A549 (cell line): ENCODE measurements at regions not wholly inside any gene's neighbourhood (a gene's known extent, or its start where the extent isn't known, plus 50 kb on each side); places are given as distances from the start of the nearest gene placed in this dataset.

Experiments
- ATAC-seq, 2 experiments: fragments of 200-7000 bp in 1 of 2; fragments of >200 bp in 1 of 2; cut with Nextera tagmentation in 1 of 2; cut with Tn5 transposase in 1 of 2; 3 replicates each; pipeline versions ENCODE4 v1.8.0 to v1.9.1; 2018 to 2020; ENCODE audit warnings: mild to moderate bottlenecking in 1 of 2, moderate library complexity in 1 of 2
- CTCF ChIA-PET: fragments of 300-600 bp; sonication (Branson Sonifier 250); formaldehyde crosslinking; extraction: SDS; loops from one replicate; lab custom pipeline; 2021; ENCODE audit warnings: antibody characterized with exemption, inconsistent platforms; lab: Yijun Ruan, JAX
- POLR2A ChIA-PET: fragments of 350-600 bp; formaldehyde crosslinking; extraction: SDS; loops from one replicate; lab custom pipeline; 2021; ENCODE audit warnings: antibody characterized with exemption, inconsistent platforms; lab: Yijun Ruan, JAX
- DNase-seq, 2 experiments: peaks; one replicate each; pipeline versions ENCODE4 v3.0.0 to v3.0.0-alpha.2; 2011 to 2016; ENCODE audit warnings: low read depth in 1 of 2, low spot score in 1 of 2
- FAIRE-seq: peaks from 2 replicates; lab custom pipeline; 2011; peaks lifted over from hg19 to GRCh38; lab: Jason Lieb, UNC
- H3K27ac ChIP-seq, 2 experiments: fragments of >200 bp; sonication (Bioruptor Twin); formaldehyde crosslinking; 3 replicates each; pipeline ENCODE4 v1.5.1; 2016 to 2017
- H3K4me1 ChIP-seq: fragments of >200 bp; sonication (Bioruptor Twin); formaldehyde crosslinking; 3 replicates; pipeline ENCODE4 v1.6.1; 2016
- H3K4me2 ChIP-seq: fragments of >200 bp; sonication (Bioruptor Twin); formaldehyde crosslinking; 3 replicates; pipeline ENCODE4 v1.6.1; 2016
- H3K4me3 ChIP-seq: fragments of >200 bp; sonication (Bioruptor Twin); formaldehyde crosslinking; 3 replicates; pipeline ENCODE4 v1.5.1; 2016
- H3K9me3 ChIP-seq: fragments of >200 bp; sonication (Bioruptor Twin); formaldehyde crosslinking; 3 replicates; pipeline ENCODE4 v1.6.1; 2016
- CHD2 ChIP-seq: fragments of 150-350 bp; IDR thresholded peaks from 2 replicates; pipeline ENCODE4 v1.6.1; 2014; ENCODE audit warnings: low read length; ENCODE audit not compliant: partially characterized antibody
- EP300 ChIP-seq, 2 experiments: fragments of >200 bp; sonication (Bioruptor Twin); formaldehyde crosslinking; IDR thresholded peaks; 2 replicates in 1 of 2; 3 replicates in 1 of 2; pipeline ENCODE4 v1.6.1; 2016 to 2017
- FOSL2 ChIP-seq, 2 experiments: fragments of 450-650 bp in 1 of 2; fragments of >200 bp in 1 of 2; sonication (Bioruptor Twin) in 1 of 2; formaldehyde crosslinking; IDR thresholded peaks; 2 replicates each; pipeline versions ENCODE4 v1.5.0 to v1.6.1; 2016 to 2020; ENCODE audit warnings: mild to moderate bottlenecking in 1 of 2, moderate library complexity in 1 of 2
- FOXS1 ChIP-seq: fragments of 250-450 bp; sonication (Bioruptor Pico); IDR thresholded peaks from 2 replicates; pipeline ENCODE4 v1.5.0; 2020; ENCODE audit warnings: mild to moderate bottlenecking, moderate library complexity
- HDAC2 ChIP-seq: fragments of 200-600 bp; sonication (generic); IDR thresholded peaks from 2 replicates; pipeline ENCODE4 v1.6.1; 2016
- HOXB13 ChIP-seq: fragments of 250-450 bp; sonication (Bioruptor Pico); IDR thresholded peaks from 2 replicates; pipeline ENCODE4 v1.5.0; 2020; ENCODE audit warnings: low read depth, mild to moderate bottlenecking, moderate library complexity
- HOXB5 ChIP-seq: fragments of 250-450 bp; sonication (Bioruptor Pico); IDR thresholded peaks from 2 replicates; pipeline ENCODE4 v1.5.0; 2020; ENCODE audit warnings: mild to moderate bottlenecking, moderate library complexity
- JUNB ChIP-seq: fragments of >200 bp; sonication (Bioruptor Twin); formaldehyde crosslinking; IDR thresholded peaks from 2 replicates; pipeline ENCODE4 v1.6.1; 2016
- MAFK ChIP-seq: fragments of 450-650 bp; IDR thresholded peaks from 2 replicates; pipeline ENCODE4 v1.6.1; 2014; ENCODE audit not compliant: partially characterized antibody
- MYC ChIP-seq: IDR thresholded peaks from 2 replicates; pipeline ENCODE4 v1.6.1; 2012; ENCODE audit warnings: mild to moderate bottlenecking, inconsistent platforms, low read length, improper control_type of control experiment, borderline replicate concordance
- NFE2L2 ChIP-seq: fragments of 150-350 bp; conservative IDR thresholded peaks from 2 replicates; pipeline ENCODE4 v1.6.1; 2014; ENCODE audit warnings: low read length
- RAD21 ChIP-seq, 2 experiments: fragments of >200 bp in 1 of 2; sonication (Bioruptor Twin) in 1 of 2; formaldehyde crosslinking in 1 of 2; IDR thresholded peaks in 1 of 2; conservative IDR thresholded peaks in 1 of 2; 2 replicates in 1 of 2; 3 replicates in 1 of 2; pipeline ENCODE4 v1.6.1; 2012 to 2018; ENCODE audit warnings: inconsistent platforms in 1 of 2
- RFX5 ChIP-seq: fragments of 450-650 bp; IDR thresholded peaks from 2 replicates; pipeline ENCODE4 v1.7.1; 2014; ENCODE audit warnings: antibody characterized with exemption, mild to moderate bottlenecking, moderate library complexity
- RNF2 ChIP-seq: fragments of 200-600 bp; sonication (generic); IDR thresholded peaks from 2 replicates; pipeline ENCODE4 v1.6.1; 2016; ENCODE audit warnings: low read depth, mild to moderate bottlenecking, antibody characterized with exemption, moderate library complexity, borderline replicate concordance
- SMC3 ChIP-seq: fragments of >200 bp; sonication (Bioruptor Twin); formaldehyde crosslinking; IDR thresholded peaks from 3 replicates; pipeline ENCODE4 v1.6.1; 2018; ENCODE audit warnings: inconsistent platforms
- TFCP2L1 ChIP-seq: fragments of 250-450 bp; sonication (Bioruptor Pico); IDR thresholded peaks from 2 replicates; pipeline ENCODE4 v1.5.0; 2021; ENCODE audit warnings: mild to moderate bottlenecking
- TP53 ChIP-seq: fragments of 250-450 bp; sonication (Bioruptor Pico); IDR thresholded peaks from 2 replicates; pipeline ENCODE4 v1.5.0; 2021; ENCODE audit warnings: mild to moderate bottlenecking, moderate library complexity
- ZFP36 ChIP-seq: fragments of 450-650 bp; IDR thresholded peaks from 2 replicates; pipeline ENCODE4 v1.6.1; 2014; ENCODE audit warnings: borderline replicate concordance; ENCODE audit not compliant: partially characterized antibody
- WGBS: methylation state at CpG from one replicate; pipeline ENCODE4 v1.1.6; 2017; ENCODE audit errors: missing lambda C conversion rate; 5-methylcytosine and 5-hydroxymethylcytosine counted together
- TF ChIP-seq, protein P1 (sequence below): fragments of >200 bp; sonication (Bioruptor Twin); formaldehyde crosslinking; IDR thresholded peaks from 3 replicates; pipeline ENCODE4 v1.5.1; 2016
- TF ChIP-seq, protein P2 (sequence below): fragments of >200 bp; sonication (Bioruptor Twin); formaldehyde crosslinking; IDR thresholded peaks from 2 replicates; pipeline ENCODE4 v1.6.1; 2016
- TF ChIP-seq, protein P3 (sequence below): IDR thresholded peaks from 2 replicates; pipeline ENCODE4 v1.6.1; 2012
- TF ChIP-seq, protein P4 (sequence below): fragments of >200 bp; sonication (Bioruptor Twin); formaldehyde crosslinking; IDR thresholded peaks from 3 replicates; pipeline ENCODE4 v1.6.1; 2016
- TF ChIP-seq, protein P5 (sequence below): fragments of 150-350 bp; IDR thresholded peaks from 2 replicates; pipeline ENCODE4 v1.6.1; 2014; ENCODE audit warnings: low read depth, mild to moderate bottlenecking, low read length

DNA sequence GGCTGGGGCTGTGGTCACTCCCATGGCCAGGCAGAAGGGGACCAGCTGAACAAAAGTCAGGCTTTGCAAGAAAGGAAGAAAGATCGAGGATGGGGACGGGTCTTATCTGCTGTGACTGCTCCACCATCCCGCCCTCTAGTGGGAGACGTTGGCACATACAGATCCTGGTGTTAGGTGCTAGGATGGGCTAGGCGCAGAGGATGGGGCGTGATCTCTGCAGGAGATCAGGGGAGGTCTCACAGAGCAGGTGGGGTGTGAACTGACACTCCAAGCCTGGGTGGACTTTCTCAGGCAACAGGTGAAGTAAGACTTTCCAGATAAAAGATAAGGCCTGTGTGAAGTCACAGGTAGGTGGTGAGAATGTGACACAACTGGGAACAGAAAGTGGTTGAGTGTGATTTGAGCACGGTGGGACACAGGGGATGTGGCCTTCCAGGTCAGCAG is 141.9 kb upstream of the SMAD3 start:
- Histone ChIP-seq H3K9me3 (peaks cover 14% of the 10 kb centered on the region), H3K4me2 (no peak overlapping the region), H3K4me3 (no peak overlapping the region), H3K27ac (peak overlapping the region in 1 of 2 experiments; percentile 31; a peak in 2 of 6 replicates), H3K4me1 (peaks cover 16% of the 10 kb centered on the region)
- POLR2A ChIA-PET, result no interaction called here
- peak; percentile 64 to 87; a peak in 3 of 6 replicates for ATAC-seq
- TF ChIP-seq JUNB, result no peak
- no peak for TF ChIP-seq EP300 (IDR thresholded peaks at IDR 0.05)
- peak; percentile 41 for TF ChIP-seq SMC3
- peak; percentile 28 to 58; a peak in 4 of 5 replicates for TF ChIP-seq RAD21 (conservative IDR thresholded peaks at IDR 0.05 in 1 of 2, IDR thresholded peaks at IDR 0.05 in 1 of 2)
- TF ChIP-seq, protein P1, sequence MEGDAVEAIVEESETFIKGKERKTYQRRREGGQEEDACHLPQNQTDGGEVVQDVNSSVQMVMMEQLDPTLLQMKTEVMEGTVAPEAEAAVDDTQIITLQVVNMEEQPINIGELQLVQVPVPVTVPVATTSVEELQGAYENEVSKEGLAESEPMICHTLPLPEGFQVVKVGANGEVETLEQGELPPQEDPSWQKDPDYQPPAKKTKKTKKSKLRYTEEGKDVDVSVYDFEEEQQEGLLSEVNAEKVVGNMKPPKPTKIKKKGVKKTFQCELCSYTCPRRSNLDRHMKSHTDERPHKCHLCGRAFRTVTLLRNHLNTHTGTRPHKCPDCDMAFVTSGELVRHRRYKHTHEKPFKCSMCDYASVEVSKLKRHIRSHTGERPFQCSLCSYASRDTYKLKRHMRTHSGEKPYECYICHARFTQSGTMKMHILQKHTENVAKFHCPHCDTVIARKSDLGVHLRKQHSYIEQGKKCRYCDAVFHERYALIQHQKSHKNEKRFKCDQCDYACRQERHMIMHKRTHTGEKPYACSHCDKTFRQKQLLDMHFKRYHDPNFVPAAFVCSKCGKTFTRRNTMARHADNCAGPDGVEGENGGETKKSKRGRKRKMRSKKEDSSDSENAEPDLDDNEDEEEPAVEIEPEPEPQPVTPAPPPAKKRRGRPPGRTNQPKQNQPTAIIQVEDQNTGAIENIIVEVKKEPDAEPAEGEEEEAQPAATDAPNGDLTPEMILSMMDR, result peak; percentile 45; the same call in 2 of the 3 replicates
- WGBS, result 54% methylated on average over 7 of the region's 7 CpGs
- DNase-seq, result peak; percentile 58 to 64
- FAIRE-seq, result no peak
- CTCF ChIA-PET, result interaction anchor here (2.4 to 20.9 kb wide), 2 partner anchors 8 to 20 kb away, joined by 16 to 261 read pairs; no protein-coding TSS in a partner anchor

DNA sequence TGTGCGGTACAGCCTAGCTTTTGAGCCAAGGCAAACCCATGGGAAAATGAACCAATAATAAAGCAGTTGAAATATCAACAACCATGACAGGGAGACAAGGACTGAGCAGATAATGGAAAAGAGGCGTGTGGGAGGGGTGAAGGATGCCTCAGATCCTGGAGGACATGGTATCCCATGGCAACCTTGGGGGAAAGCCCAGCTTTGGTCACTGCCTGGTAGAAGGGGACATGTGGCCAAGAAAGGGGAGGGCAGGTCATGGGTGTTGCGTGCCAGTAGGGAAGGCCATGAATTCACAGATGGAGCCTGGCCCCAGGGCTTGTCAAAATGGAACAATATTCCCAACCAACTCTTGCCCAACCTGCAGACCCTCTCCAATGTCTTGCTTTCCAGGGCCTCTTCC is 140.5 kb upstream of the SMAD3 start:
- H3K4me2 ChIP-seq, result no peak overlapping the region
- 90% methylated on average over 3 of the region's 3 CpGs for WGBS
- H3K27ac ChIP-seq, result peak overlapping the region in 1 of 2 experiments; percentile 4; a peak in 1 of 6 replicates
- H3K4me3 ChIP-seq, result no peak overlapping the region
- DNase-seq (no peak), ATAC-seq (no peak), FAIRE-seq (no peak)
- H3K4me1 ChIP-seq, result peaks cover 19% of the 10 kb centered on the region
- TF ChIP-seq HDAC2 (no peak), HOXB5 (CRISPR knock-in tag) (no peak), RNF2 (no peak), ZFP36 (no peak), FOSL2 (IDR thresholded peaks at IDR 0.05) (no peak), FOSL2 (CRISPR knock-in tag; IDR thresholded peaks at IDR 0.05) (no peak), CHD2 (no peak), TP53 (no peak), TFCP2L1 (CRISPR knock-in tag) (no peak), RFX5 (no peak)
- TF ChIP-seq, protein P2, sequence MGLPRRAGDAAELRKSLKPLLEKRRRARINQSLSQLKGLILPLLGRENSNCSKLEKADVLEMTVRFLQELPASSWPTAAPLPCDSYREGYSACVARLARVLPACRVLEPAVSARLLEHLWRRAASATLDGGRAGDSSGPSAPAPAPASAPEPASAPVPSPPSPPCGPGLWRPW, result no peak
- TF ChIP-seq, protein P3, sequence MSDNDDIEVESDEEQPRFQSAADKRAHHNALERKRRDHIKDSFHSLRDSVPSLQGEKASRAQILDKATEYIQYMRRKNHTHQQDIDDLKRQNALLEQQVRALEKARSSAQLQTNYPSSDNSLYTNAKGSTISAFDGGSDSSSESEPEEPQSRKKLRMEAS, result no peak
- ChIA-PET CTCF (interaction anchor here (1.5 to 20.9 kb wide), 2 partner anchors 9 to 21 kb away, joined by 4 to 261 read pairs; no protein-coding TSS in a partner anchor), POLR2A (no interaction called here)
- peaks cover 12% of the 10 kb centered on the region for H3K9me3 ChIP-seq

DNA sequence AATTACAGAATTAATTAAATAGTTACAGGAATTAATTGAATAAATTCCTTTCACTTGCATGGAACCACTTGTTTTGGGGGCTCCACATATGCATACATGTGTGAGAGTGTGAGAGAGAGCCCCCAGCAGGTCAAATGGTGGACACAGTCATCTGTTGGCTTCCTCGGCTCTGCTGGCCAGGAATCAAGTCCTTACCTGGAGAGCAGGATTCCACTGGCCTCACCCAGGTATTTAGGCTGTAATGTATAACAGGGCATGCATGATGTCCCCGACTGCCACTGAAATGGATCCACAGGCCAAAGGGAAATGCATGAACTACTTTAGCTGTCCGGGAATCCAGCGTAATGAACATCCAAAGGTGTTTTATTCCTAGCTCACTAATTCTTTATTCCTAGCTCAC is 139.7 kb upstream of the SMAD3 start:
- no peak for ATAC-seq
- WGBS, result 93% methylated on average over 4 of the region's 4 CpGs
- H3K4me1 ChIP-seq, result peaks cover 27% of the 10 kb centered on the region
- no peak overlapping the region for H3K4me3 ChIP-seq
- peaks cover 12% of the 10 kb centered on the region for H3K9me3 ChIP-seq
- no peak overlapping the region for H3K27ac ChIP-seq
- TF ChIP-seq TFCP2L1 (CRISPR knock-in tag) (no peak), MYC (no peak), HOXB13 (CRISPR knock-in tag) (no peak), NFE2L2 (no peak), FOXS1 (CRISPR knock-in tag) (no peak), SMC3 (no peak), MAFK (no peak), CHD2 (no peak)
- TF ChIP-seq, protein P4, sequence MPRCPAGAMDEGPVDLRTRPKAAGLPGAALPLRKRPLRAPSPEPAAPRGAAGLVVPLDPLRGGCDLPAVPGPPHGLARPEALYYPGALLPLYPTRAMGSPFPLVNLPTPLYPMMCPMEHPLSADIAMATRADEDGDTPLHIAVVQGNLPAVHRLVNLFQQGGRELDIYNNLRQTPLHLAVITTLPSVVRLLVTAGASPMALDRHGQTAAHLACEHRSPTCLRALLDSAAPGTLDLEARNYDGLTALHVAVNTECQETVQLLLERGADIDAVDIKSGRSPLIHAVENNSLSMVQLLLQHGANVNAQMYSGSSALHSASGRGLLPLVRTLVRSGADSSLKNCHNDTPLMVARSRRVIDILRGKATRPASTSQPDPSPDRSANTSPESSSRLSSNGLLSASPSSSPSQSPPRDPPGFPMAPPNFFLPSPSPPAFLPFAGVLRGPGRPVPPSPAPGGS, result no peak
- TF ChIP-seq, protein P2, result no peak
- TF ChIP-seq, protein P5, sequence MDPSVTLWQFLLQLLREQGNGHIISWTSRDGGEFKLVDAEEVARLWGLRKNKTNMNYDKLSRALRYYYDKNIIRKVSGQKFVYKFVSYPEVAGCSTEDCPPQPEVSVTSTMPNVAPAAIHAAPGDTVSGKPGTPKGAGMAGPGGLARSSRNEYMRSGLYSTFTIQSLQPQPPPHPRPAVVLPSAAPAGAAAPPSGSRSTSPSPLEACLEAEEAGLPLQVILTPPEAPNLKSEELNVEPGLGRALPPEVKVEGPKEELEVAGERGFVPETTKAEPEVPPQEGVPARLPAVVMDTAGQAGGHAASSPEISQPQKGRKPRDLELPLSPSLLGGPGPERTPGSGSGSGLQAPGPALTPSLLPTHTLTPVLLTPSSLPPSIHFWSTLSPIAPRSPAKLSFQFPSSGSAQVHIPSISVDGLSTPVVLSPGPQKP, result no peak
- DNase-seq, result no peak
- POLR2A ChIA-PET, result no interaction called here
- CTCF ChIA-PET, result interaction anchor here (1.3 to 20.9 kb wide), 4 partner anchors 10 to 22 kb away, joined by 3 to 261 read pairs (median 6); no protein-coding TSS in a partner anchor
- no peak overlapping the region for H3K4me2 ChIP-seq
- FAIRE-seq, result no peak
